Bone marrow (tissue), 2 donors: ENCODE measurements at regions not wholly inside any gene's neighbourhood (a gene's known extent, or its start where the extent isn't known, plus 50 kb on each side); places are given as distances from the start of the nearest gene placed in this dataset.

Experiments used
- DNase-seq, 2 donors: peaks; one replicate each; lab custom pipeline; 2025; lab: John Stamatoyannopoulos, UW

GRCh38 chr16:86913886-86914285, 335.5 kb downstream of the FOXL1 start:
- no peak for DNase-seq

DNA sequence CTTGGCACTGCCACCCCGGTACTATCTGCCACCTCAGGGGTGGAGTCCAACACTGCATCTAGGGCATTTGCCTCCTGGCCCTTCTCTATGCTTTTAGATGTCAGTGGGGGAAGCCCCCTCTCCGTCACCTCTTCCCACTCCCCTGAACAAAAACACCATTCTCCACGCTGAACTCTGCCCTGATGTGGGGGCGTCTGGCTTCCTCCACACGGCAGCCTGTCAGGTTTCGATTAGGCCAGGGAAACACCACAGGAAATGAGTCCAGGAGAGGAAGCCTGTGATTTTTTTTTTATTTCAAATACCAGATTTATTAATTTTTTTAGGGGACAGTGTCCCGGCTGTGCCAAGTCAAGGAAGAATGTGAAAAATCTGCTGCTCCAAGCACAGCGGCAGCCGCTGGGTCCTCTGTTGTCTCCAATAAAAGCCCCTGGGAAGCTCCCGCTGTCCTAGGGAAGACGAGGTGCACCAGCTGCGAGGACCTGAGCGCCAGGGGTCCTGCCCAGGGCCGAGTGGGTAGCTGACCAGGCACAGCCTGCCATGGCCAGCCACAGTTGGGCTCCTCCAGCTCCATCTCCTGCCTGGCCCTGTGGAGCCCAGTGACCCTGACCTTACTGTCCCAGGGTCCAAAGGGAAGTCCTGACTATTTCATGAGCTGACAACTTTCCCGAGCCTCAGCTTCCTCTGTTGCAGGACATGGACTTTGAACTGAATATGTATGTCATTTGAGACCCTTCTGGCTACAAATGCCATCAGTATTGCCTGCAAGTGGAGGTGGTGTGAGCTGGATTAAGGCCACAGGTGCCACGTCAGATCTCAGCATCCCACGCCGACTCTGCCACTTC, 336.7 kb downstream of the FOXL1 start:
- no peak for DNase-seq

GRCh38 chr16:86917471-86918365, 339.4 kb downstream of the FOXL1 start:
- DNase-seq, result no peak

DNA sequence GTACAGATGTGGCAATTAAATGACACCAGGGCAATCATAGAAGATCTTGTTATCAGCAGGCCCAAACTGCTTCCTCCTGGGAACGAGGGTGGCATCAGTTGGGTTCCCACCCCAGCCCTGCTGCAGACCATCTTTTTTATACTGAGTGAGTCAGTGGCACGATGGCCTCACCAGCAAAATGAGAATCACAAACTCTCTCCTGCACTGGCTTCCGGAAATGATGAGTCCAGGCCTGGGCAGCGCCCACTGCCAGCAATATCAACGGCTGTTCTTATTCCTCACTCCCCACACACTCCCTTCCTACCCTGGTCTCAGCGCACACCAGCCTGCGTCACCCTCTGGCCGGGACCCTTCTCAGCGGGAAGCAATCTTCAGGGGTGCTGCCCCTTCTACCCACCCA, 340.3 kb downstream of the FOXL1 start:
- no peak for DNase-seq

- no peak for DNase-seq
Observed at GRCh38 chr16:86919078-86919477, 340.7 kb downstream of the FOXL1 start.

- DNase-seq, result no peak
Observed at GRCh38 chr16:86919578-86920305, 341.4 kb downstream of the FOXL1 start.

- DNase-seq, result no peak
Observed at GRCh38 chr16:86921289-86921688, 342.9 kb downstream of the FOXL1 start.

GRCh38 chr16:86922311-86922710, 344.0 kb downstream of the FOXL1 start:
- DNase-seq, result no peak

GRCh38 chr16:86923656-86924055, 345.3 kb downstream of the FOXL1 start:
- DNase-seq, result no peak

- no peak for DNase-seq
Observed at GRCh38 chr16:86924537-86924936, 346.2 kb downstream of the FOXL1 start.

DNA sequence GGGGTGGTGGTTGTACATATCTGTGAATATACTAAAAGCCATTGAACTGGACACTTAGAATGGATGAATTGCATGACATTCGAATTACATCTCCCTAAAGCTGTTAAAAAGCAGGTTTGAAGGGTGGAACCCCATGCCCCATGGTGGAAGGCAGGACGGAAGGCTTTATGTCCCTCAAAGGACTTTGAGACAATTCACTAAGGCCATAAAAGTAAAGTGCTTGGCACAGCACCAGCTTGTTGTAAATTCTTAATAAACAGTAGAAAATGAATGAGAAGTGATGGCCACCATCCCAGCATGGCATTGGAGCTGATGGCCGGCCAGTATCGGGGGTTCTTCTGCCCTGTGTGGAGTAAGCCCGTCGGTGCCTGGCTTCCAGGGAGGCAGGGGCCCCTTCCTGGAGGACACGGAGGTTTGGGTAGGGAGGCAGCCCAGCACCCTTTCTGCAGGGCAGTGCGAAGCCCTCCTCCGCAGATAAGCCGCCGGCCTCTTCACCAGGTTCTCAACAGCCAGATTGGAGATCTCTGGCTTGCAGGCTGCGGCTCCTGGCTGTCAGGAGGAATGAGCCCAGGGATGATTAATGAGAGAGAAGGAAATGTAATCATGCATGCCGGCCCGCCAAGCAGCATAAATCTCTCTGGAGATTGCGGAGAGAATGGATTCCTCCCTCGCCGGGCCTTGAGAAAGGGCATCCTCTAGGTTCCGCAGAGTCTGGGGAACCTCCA, 346.9 kb downstream of the FOXL1 start:
- no peak for DNase-seq

GRCh38 chr16:86926181-86927094, 348.1 kb downstream of the FOXL1 start:
- no peak for DNase-seq

DNA sequence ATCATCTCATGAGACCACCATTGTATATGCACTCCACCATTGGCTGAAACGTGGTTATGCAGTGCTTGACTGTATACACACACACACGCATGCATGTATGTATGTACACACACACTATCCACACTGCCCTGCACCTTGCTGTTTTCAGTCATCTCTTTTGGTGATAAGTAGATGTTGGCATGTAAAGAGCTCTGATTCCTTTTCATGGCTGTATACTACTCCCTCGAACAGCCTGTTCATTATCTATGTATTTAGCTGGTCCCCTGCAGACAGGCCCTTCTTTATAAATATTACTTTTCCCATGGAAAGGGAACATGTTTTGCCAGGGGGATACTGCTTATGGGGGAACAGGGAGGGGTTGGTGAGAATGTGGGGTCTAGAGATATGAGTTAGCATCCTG, 349.4 kb downstream of the FOXL1 start:
- DNase-seq, result no peak

DNA sequence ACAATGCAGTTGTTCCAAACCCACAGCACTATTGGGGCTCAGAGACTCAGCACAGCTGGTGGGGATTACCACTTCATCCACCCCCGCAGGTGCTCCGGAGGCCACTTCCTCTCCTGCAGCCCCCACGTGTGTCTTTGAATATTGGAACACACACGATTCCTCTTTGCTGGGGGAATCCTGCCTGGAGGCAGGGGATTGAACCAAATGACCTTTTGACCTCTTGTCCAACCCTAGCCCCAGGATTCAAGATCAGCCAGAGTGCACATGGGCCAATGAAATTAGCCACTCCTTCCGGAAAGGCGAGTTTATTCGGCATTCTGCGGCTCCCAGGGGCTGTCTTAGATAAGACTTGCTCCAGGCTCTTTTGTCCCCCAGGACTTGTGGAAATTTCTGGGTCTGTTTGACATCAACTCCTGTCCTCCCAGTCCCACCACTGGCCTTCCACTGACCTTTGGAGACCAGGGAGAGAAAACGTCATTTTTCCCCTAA, 350.2 kb downstream of the FOXL1 start:
- DNase-seq, result no peak

DNA sequence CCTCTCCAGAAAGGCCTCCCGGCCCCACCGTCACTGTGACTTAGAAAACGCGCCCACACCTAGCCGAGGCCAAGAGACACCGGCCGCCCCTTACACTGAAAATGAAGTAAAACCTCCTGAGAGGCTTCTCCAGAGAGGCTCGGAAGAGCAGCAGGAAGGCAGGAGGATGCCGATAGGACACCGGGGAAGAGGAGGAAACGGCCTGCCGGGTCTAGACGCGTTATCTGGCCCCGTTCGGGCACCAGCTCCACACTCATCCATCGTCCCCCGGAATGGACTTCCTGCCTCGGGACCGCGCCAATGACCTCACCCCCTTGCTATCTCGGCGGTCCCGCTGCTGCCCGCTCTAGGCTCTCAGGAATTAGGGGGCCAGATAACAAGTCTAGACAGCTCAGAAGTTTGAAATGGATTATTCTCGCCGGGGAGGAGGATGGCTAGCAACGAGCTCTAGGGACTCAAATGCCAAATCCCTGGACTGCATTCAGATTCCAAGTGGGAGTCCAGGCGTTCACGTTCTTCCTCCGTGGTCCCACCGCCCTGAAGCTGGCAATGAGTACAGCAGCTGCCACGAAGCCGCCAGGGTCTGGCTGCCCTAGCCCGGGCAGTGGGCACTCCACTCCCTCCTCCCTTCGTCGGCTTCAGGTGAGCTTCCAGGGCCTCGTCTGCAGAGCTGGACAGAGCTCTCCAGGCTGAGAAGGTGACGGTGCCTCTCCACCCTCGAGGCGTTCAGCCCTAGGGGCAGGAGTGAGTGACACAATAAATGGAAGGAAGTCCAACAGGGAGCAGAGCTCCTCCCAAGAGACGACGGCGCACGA, 350.9 kb downstream of the FOXL1 start:
- no peak for DNase-seq

DNA sequence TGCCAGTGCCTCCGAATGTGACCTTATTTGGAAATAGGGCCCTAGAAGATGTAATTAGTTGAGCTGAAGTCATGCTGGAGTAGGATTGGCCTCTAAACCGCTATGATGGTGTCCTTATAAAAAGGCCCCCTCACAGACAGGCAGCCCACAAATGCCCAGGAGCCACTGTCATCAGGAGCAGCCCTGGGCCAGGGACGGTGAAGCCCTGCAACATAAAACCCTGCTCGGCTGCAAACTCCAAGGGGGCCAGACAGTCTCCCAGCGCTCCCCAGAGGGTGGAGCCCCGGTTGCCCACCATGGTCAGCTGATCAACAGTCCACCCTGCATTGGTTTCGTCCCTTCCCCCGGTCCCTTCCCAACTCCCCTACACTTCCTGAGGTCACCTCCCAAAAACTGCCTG, 351.7 kb downstream of the FOXL1 start:
- no peak for DNase-seq

- no peak for DNase-seq
Observed at GRCh38 chr16:86930663-86931373, 352.5 kb downstream of the FOXL1 start.

- DNase-seq, result no peak
Observed at GRCh38 chr16:86931410-86931941, 353.1 kb downstream of the FOXL1 start.
